Mammary epithelial cell (primary cell): ENCODE measurements at regions not wholly inside any gene's neighbourhood (a gene's known extent, or its start where the extent isn't known, plus 50 kb on each side); places are given as distances from the start of the nearest gene placed in this dataset.

Experiments
- EZH2 ChIP-seq: IDR thresholded peaks from 2 replicates; pipeline ENCODE4 v1.6.1; 2012; ENCODE audit warnings: low read length, inconsistent platforms, borderline replicate concordance
- TF ChIP-seq, protein P1 (sequence below), 2 donors: IDR thresholded peaks in 1 of 2; conservative IDR thresholded peaks in 1 of 2; 2 replicates each; pipeline ENCODE4 v1.5.1; 2011 to 2012; ENCODE audit warnings: inconsistent platforms in 2 of 2, low read length in 2 of 2, mild to moderate bottlenecking in 2 of 2, control low read depth in 1 of 2, low read depth in 1 of 2; ENCODE audit not compliant: insufficient read depth in 1 of 2; ENCODE audit errors: extremely low read depth in 1 of 2

- no peak for TF ChIP-seq EZH2
- TF ChIP-seq, protein P1, sequence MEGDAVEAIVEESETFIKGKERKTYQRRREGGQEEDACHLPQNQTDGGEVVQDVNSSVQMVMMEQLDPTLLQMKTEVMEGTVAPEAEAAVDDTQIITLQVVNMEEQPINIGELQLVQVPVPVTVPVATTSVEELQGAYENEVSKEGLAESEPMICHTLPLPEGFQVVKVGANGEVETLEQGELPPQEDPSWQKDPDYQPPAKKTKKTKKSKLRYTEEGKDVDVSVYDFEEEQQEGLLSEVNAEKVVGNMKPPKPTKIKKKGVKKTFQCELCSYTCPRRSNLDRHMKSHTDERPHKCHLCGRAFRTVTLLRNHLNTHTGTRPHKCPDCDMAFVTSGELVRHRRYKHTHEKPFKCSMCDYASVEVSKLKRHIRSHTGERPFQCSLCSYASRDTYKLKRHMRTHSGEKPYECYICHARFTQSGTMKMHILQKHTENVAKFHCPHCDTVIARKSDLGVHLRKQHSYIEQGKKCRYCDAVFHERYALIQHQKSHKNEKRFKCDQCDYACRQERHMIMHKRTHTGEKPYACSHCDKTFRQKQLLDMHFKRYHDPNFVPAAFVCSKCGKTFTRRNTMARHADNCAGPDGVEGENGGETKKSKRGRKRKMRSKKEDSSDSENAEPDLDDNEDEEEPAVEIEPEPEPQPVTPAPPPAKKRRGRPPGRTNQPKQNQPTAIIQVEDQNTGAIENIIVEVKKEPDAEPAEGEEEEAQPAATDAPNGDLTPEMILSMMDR (conservative IDR thresholded peaks at IDR 0.05 in 1 of 2, IDR thresholded peaks at IDR 0.05 in 1 of 2; ENCODE audit: extremely low read depth in 1 of 2, insufficient read depth in 1 of 2, low read depth in 1 of 2, low read length in 2 of 2), result no peak
Measured at GRCh38 chr1:242784084-242784483, 259.6 kb upstream of the PLD5 start.
